Stomach smooth muscle (tissue), 2 donors: ENCODE measurements at regions not wholly inside any gene's neighbourhood (a gene's known extent, or its start where the extent isn't known, plus 50 kb on each side); places are given as distances from the start of the nearest gene placed in this dataset.

Source experiments
- H3K27ac ChIP-seq: one replicate; pipeline ENCODE4 v1.7.0; 2013; ENCODE audit warnings: mild to moderate bottlenecking, low read length, inconsistent platforms
- H3K27me3 ChIP-seq, 2 donors: one replicate each; pipeline ENCODE4 v1.7.0; 2013; ENCODE audit warnings: low read length in 2 of 2; ENCODE audit not compliant: insufficient read depth in 2 of 2, control insufficient read depth in 1 of 2
- H3K36me3 ChIP-seq, 2 donors: one replicate each; pipeline ENCODE4 v1.7.0; 2013; ENCODE audit warnings: low read length in 2 of 2; ENCODE audit not compliant: control insufficient read depth in 2 of 2, insufficient read depth in 2 of 2
- H3K4me1 ChIP-seq: one replicate; pipeline ENCODE4 v1.7.0; 2013; ENCODE audit warnings: low read length; ENCODE audit not compliant: control insufficient read depth, insufficient read depth
- H3K4me3 ChIP-seq, 2 donors: one replicate each; pipeline ENCODE4 v1.7.0; 2013; ENCODE audit warnings: low read length in 2 of 2
- H3K9ac ChIP-seq, 2 donors: one replicate each; pipeline ENCODE4 v1.7.0; 2013; ENCODE audit warnings: low read length in 2 of 2, mild to moderate bottlenecking in 1 of 2
- H3K9me3 ChIP-seq, 2 donors: one replicate each; pipeline ENCODE4 v1.7.0; 2013; ENCODE audit warnings: low read length in 2 of 2; ENCODE audit not compliant: control insufficient read depth in 2 of 2
- donor health status: healthy.
- donor health status: Pancreatic carcinoma.

DNA sequence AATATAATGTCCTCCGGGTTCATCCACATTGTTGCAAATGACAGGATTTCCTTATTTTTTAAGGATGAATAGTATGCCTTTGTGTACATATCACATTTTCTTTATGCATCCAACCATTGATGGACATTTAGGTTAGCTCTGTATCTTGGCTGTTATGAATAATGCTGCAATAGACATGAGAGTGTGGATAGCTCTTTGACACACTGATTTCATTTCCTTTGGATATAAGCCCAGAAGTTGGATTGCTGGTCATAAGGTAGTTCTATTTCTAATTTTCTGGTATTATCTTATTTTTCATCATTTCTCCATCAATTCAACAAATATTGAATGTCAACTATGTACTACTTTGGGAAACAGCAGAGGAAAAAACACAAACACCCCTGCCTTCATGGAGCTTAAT is 423.3 kb downstream of the MTX2 start:
- no peaks in the 10 kb centered on the region for H3K4me1 ChIP-seq
- H3K27ac ChIP-seq: no peak overlapping the region
- H3K9me3 ChIP-seq: no peaks in the 10 kb centered on the region
- no peaks in the 10 kb centered on the region for H3K27me3 ChIP-seq
- H3K4me3 ChIP-seq: no peak overlapping the region
- H3K9ac ChIP-seq: no peak overlapping the region
- H3K36me3 ChIP-seq: no peaks in the 10 kb centered on the region

DNA sequence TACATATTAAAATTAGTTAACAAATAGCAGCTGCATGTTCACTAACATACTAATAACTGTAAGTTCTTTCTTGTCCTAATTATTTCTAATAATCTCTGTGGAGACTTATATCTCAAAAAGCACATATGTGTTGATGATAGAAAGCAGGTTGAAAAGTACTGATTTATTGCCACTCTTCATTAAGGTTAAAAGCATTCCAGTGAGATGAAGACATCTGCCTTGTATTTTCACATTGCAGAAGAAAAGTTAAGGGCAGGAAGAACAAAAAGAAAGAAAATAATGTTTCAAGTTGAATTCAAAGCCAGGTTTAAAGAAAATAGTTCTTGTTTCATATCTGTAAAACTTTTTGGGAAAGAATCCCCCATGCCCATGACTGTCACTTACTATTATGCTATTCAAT is 429.9 kb downstream of the MTX2 start:
- Histone ChIP-seq H3K9ac (no peak overlapping the region), H3K4me1 (no peaks in the 10 kb centered on the region), H3K9me3 (no peaks in the 10 kb centered on the region), H3K27ac (no peak overlapping the region), H3K4me3 (no peak overlapping the region), H3K27me3 (no peaks in the 10 kb centered on the region), H3K36me3 (no peaks in the 10 kb centered on the region)

DNA sequence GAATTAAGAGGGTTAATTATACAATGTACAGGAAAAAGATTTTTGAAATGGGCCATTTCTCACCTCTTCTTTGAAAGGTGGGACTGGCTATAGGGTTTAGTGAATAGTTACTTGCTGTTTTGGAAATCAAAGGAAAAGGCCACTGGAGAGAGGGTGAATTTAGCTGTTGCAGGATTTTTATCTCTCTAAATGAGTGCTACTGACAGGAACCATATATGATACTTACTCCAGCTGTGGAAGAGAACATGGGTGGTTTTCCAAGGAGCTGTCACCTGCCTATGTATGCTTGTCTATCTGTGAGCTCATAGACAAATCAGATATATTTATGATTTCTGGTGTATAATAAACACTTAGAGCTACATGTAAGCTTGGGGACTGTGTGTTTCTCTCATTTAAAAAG is 430.4 kb downstream of the MTX2 start:
- Histone ChIP-seq H3K4me1 (no peaks in the 10 kb centered on the region), H3K36me3 (no peaks in the 10 kb centered on the region), H3K9me3 (no peaks in the 10 kb centered on the region), H3K9ac (no peak overlapping the region), H3K4me3 (no peak overlapping the region), H3K27ac (no peak overlapping the region), H3K27me3 (no peaks in the 10 kb centered on the region)

DNA sequence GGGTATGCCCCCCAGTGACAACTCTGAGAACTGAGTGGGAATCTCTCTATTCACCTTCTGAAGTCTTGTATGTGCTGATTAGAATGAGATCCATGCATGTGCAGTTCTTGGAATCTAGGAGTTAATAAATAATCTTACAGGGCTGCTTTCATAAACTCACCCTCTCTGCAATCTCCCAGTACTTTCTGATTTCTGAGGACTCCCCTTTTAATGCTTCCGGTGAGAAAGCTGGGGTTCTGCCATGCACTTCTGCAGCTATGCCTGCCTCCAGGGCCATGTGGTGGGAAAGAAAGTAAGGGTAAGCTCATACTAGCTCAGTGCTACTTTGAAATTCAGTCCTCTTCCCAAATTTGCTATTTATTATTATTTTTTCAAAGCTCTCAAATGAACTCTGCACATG is 432.9 kb downstream of the MTX2 start:
- no peak overlapping the region for H3K27ac ChIP-seq
- H3K4me3 ChIP-seq: no peak overlapping the region
- no peak overlapping the region for H3K9ac ChIP-seq
- H3K27me3 ChIP-seq: no peaks in the 10 kb centered on the region
- H3K36me3 ChIP-seq: no peaks in the 10 kb centered on the region
- no peaks in the 10 kb centered on the region for H3K9me3 ChIP-seq
- H3K4me1 ChIP-seq: no peaks in the 10 kb centered on the region

DNA sequence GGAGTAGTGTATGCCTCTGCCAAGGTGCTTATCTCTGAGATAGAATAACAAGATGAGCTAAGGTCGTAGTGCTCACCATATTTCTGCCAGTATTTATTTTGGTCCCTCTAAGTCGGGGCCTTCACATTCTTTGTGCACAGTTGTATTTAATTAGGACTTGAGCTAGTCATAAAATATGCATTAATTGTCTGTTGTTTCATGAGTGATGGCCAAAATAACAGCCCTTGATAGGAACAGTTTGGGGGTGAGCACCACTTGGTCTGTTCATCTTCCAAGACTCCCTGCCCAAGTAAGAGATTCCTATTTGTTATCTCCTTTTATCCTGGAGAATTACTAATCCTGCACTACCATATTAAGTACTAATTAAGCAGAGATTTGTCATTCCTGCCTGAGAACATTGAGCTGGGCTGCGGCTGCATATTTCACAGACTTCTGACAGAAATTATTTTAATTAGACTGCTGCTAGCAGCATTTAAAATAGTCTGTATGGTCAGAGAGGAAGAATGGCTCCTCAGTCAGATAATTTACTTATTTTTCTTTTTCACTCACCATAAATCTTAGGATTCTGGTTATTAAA is 435.1 kb downstream of the MTX2 start:
- H3K9me3 ChIP-seq: no peaks in the 10 kb centered on the region
- H3K27ac ChIP-seq: no peak overlapping the region
- no peak overlapping the region for H3K9ac ChIP-seq
- H3K4me3 ChIP-seq: no peak overlapping the region
- H3K27me3 ChIP-seq: no peaks in the 10 kb centered on the region
- no peaks in the 10 kb centered on the region for H3K4me1 ChIP-seq
- no peaks in the 10 kb centered on the region for H3K36me3 ChIP-seq

DNA sequence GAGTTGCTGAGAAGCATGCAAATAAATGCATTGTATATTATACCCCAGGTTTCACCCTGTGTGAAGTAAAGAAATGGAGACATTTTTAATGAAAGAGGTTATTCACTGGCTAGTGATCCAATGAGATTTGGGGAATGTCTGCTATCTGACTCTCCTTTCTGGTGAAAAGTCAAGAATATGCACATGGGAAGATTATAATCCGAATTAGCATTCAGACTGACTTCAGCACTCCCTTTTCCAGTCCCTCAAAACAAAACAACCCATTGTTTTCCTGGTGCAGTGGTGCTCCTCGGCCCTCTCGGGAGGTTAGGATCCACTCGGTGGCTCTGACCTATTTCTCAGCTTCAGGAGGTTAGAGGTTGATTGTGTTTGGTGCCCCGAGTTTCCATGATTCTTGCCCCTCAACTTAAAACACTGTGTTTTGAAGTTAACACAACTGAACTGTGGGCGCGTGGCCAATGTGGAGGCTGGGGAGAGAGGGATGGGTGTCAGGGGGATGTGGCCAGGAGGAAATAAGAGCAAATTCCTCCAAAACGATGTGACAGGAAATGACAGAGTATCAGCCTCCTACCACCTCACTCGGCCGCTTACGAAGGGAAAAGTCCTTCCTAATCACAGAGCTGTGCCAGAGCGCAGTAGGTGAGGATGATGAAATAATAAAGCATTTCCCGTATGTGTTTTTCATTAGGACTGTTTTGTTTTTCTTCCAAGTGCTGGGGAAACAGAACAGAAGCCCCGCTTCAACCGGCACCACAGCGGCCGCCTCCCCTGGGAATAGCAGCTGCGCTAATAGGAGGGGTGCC is 440.1 kb downstream of the MTX2 start:
- H3K27ac ChIP-seq: no peak overlapping the region
- no peak overlapping the region for H3K9ac ChIP-seq
- no peak overlapping the region for H3K4me3 ChIP-seq
- no peaks in the 10 kb centered on the region for H3K27me3 ChIP-seq
- no peaks in the 10 kb centered on the region for H3K9me3 ChIP-seq
- H3K4me1 ChIP-seq: peaks cover 2% of the 10 kb centered on the region
- H3K36me3 ChIP-seq: no peaks in the 10 kb centered on the region

DNA sequence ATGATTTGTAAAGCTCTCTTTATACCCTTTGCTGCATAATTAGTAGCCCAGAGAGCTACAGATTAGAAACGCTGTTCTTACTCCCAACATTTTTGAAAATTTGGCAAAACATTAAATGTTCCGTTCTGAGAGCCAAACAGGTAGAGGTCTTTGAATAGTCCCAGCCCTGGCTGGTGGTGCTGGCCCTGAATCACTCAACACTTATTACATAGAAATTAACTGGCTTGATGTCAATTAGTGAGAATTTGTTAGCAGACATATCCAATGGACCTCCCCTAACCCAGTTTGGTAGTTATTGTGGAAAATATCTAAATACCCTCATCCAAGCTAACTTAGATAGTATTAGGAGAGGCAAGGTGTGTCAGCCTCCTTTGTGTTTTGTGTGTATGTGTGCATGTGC is 440.7 kb downstream of the MTX2 start:
- Histone ChIP-seq H3K27ac (no peak overlapping the region), H3K36me3 (no peaks in the 10 kb centered on the region), H3K4me3 (no peak overlapping the region), H3K9ac (no peak overlapping the region), H3K9me3 (no peaks in the 10 kb centered on the region), H3K4me1 (peaks cover 2% of the 10 kb centered on the region), H3K27me3 (no peaks in the 10 kb centered on the region)

DNA sequence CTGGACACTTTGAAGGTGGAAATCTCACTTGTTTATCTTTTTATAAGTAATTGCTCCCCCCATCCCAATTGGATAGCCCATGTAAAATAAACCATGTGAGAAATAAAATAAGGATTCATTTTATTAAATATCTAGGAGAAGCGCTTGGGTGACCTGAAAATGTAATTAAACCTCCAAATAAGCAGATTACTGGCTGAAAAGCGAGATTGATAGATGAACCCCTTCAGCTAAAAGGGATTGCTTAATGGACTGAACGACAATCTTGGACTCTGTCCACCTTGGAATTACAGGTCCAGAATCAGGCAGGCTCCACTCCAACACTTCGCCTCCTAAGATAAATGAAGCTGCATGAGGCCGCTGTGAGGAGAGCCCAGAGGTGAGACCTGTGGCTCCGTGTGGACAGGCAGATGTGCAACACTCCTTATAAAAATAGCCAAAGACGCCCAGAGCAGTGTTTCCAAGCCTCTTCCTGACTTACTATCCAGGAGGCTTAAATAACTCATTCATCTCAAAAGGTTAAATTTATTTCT is 441.5 kb downstream of the MTX2 start:
- H3K4me3 ChIP-seq: no peak overlapping the region
- H3K9me3 ChIP-seq: no peaks in the 10 kb centered on the region
- peaks cover 2% of the 10 kb centered on the region for H3K4me1 ChIP-seq
- no peak overlapping the region for H3K27ac ChIP-seq
- no peaks in the 10 kb centered on the region for H3K27me3 ChIP-seq
- no peaks in the 10 kb centered on the region for H3K36me3 ChIP-seq
- no peak overlapping the region for H3K9ac ChIP-seq

DNA sequence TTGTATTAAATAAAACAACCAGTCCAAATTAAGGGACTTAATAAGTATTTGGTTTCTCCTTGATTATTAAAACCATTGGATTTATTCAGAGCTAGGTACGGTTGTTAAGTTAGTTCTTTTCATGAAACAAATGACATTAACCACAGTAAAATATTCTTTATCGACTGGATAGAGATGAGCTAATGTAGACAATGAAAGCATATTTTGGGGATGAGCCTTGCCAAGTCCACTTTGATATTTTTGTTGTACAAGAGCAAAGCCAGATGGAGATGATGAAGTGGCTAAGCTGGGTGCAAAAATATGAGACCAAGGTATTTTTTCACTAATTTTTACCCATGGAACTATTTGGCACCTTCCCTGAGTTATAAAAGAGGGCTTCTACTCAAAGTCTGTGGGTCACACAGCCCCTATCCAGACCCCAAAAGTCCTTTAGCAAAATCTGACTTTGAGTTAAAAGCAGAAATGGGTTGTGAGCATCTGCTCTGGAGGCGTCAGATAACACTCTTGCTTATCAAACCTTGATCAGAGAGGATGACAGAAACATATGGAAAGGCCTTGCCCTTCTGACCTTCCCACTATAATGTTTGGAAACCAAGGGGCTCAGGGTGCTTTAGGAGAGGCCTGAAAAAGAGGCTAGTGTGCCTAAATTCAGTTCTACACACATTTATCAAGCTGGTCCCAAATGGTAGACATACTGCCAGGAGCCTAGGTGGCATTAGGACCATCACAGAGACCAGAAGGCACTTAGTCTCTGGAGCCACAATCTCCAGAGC is 456.8 kb downstream of the MTX2 start:
- Histone ChIP-seq H3K4me3 (no peak overlapping the region), H3K27me3 (peaks cover 0 to 3% of the 10 kb centered on the region in 2 donors), H3K4me1 (no peaks in the 10 kb centered on the region), H3K36me3 (no peaks in the 10 kb centered on the region), H3K27ac (no peak overlapping the region), H3K9me3 (no peaks in the 10 kb centered on the region), H3K9ac (no peak overlapping the region)

DNA sequence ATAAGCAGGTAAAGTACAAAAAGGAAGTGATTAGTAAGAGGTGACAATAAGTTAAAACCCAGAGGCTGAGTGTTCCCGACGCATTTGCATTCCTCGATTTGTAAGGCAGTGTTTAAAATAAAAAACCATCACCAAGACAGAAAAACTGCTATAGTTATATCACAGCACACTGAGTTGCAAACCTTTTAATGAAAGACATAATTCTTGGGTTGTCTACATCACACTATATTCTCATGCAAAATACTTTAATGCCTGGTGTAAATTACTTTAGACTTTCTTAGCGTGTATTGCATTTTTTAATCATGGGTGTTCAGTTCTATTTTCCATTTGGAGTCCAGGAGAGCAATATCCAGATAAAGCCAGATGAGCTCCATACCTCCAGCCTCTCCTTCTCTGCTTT is 458.5 kb downstream of the MTX2 start:
- Histone ChIP-seq H3K9ac (no peak overlapping the region), H3K27ac (no peak overlapping the region), H3K36me3 (no peaks in the 10 kb centered on the region), H3K9me3 (no peaks in the 10 kb centered on the region), H3K4me1 (no peaks in the 10 kb centered on the region), H3K27me3 (peaks cover 0 to 3% of the 10 kb centered on the region in 2 donors), H3K4me3 (no peak overlapping the region)
